CD4-positive, alpha-beta T cell (primary cell): ENCODE measurements at regions not wholly inside any gene's neighbourhood (a gene's known extent, or its start where the extent isn't known, plus 50 kb on each side); places are given as distances from the start of the nearest gene placed in this dataset.

Experiments used
- ATAC-seq: fragments of 200-7000 bp; cut with Tn5 transposase; one replicate; pipeline ENCODE4 v1.10.0; 2022; ENCODE audit warnings: mild to moderate bottlenecking; ENCODE audit not compliant: poor library complexity
- CTCF ChIA-PET: fragments of 350-600 bp; sonication (Branson Sonifier 250); formaldehyde crosslinking; loops from one replicate; lab custom pipeline; 2021; ENCODE audit warnings: antibody characterized with exemption, inconsistent platforms; lab: Charles Lee
- POLR2A ChIA-PET: fragments of 350-600 bp; sonication (Branson Sonifier 250); formaldehyde crosslinking; loops from one replicate; lab custom pipeline; 2021; ENCODE audit warnings: antibody characterized with exemption, inconsistent platforms; lab: Charles Lee
- DNase-seq, 14 experiments: peaks; one replicate each; pipeline ENCODE4 v3.0.0-alpha.2; 2013 to 2020; ENCODE audit warnings: mixed read lengths in 2 of 14
- H3K27ac ChIP-seq, 2 donors: one replicate each; pipeline versions ENCODE4 v1.5.1 to v1.7.0; 2013; ENCODE audit warnings: low read length in 2 of 2, low read depth in 1 of 2, mild to moderate bottlenecking in 1 of 2
- H3K27me3 ChIP-seq, 2 experiments: 1 replicate in 1 of 2; 2 replicates in 1 of 2; pipeline versions ENCODE4 v1.6.1 to v1.7.0; 2013; ENCODE audit warnings: low read length in 2 of 2, control low read depth in 1 of 2, mild to moderate bottlenecking in 1 of 2, moderate library complexity in 1 of 2; ENCODE audit not compliant: insufficient read depth in 2 of 2, control insufficient read depth in 1 of 2
- H3K36me3 ChIP-seq: one replicate; pipeline ENCODE4 v1.6.1; 2013; ENCODE audit warnings: low read length, control low read depth; ENCODE audit not compliant: insufficient read depth
- H3K4me1 ChIP-seq: one replicate; pipeline ENCODE4 v1.6.1; 2013; ENCODE audit warnings: low read length, control low read depth; ENCODE audit not compliant: insufficient read depth
- H3K4me3 ChIP-seq: one replicate; pipeline ENCODE4 v1.5.1; 2013; ENCODE audit warnings: mild to moderate bottlenecking, low read length, moderate library complexity
- H3K9me3 ChIP-seq, 2 experiments: 1 replicate in 1 of 2; 2 replicates in 1 of 2; pipeline versions ENCODE4 v1.6.1 to v1.7.0; 2013; ENCODE audit warnings: low read length in 2 of 2, mild to moderate bottlenecking in 2 of 2, control low read depth in 1 of 2, moderate library complexity in 1 of 2; ENCODE audit not compliant: control insufficient read depth in 1 of 2, insufficient read depth in 1 of 2
- H3K27ac Mint-ChIP-seq: one replicate; pipeline ENCODE4 v1.8.0; 2020; ENCODE audit warnings: mixed read lengths
- H3K27me3 Mint-ChIP-seq: one replicate; pipeline ENCODE4 v1.8.0; 2021; ENCODE audit warnings: mixed read lengths
- H3K36me3 Mint-ChIP-seq: one replicate; pipeline ENCODE4 v1.8.0; 2021; ENCODE audit warnings: low read depth, mixed read lengths
- H3K4me1 Mint-ChIP-seq: one replicate; pipeline ENCODE4 v1.8.0; 2021; ENCODE audit warnings: low read depth, mixed read lengths
- H3K4me3 Mint-ChIP-seq: one replicate; pipeline ENCODE4 v1.8.0; 2020; ENCODE audit warnings: mild to moderate bottlenecking, mixed read lengths
- H3K9me3 Mint-ChIP-seq: one replicate; pipeline ENCODE4 v1.8.0; 2020; ENCODE audit warnings: mixed read lengths
- intact Hi-C, 2 experiments: fragments of 100-400 bp; cut with DNase I in 1 of 2; cut with micrococcal nuclease in 1 of 2; formaldehyde crosslinking; loops; one replicate each; pipeline versions ENCODE4 v1.15.1 to v1.9.0; 2023 to 2025; cut with DNase I, micrococcal nuclease
- TF ChIP-seq, protein P1 (sequence below): fragments of 200-600 bp; IDR thresholded peaks from one replicate; pipeline ENCODE4 v1.8.0; 2022; ENCODE audit warnings: antibody characterized with exemption, mild to moderate bottlenecking

DNA sequence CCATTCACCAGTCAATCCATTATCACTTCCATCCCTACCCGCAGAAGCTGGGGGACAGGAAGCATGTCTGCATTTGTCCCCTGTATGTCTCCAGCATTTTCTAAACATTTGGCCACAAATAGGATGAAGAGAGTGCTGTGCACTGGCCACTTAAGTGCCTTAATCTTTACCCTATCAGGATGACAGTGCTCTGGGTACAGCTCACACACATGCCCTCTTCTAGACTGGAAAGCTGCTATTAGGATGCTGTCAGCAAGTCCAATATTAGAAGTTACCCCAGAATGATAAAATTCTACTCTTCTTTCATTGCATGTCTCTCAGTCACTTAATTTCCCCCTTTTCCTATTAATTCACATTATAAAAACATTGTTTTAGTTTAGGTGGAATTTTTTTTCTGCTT is 168.4 kb downstream of the RASEF start:
- intact Hi-C loops, result no loop called here

DNA sequence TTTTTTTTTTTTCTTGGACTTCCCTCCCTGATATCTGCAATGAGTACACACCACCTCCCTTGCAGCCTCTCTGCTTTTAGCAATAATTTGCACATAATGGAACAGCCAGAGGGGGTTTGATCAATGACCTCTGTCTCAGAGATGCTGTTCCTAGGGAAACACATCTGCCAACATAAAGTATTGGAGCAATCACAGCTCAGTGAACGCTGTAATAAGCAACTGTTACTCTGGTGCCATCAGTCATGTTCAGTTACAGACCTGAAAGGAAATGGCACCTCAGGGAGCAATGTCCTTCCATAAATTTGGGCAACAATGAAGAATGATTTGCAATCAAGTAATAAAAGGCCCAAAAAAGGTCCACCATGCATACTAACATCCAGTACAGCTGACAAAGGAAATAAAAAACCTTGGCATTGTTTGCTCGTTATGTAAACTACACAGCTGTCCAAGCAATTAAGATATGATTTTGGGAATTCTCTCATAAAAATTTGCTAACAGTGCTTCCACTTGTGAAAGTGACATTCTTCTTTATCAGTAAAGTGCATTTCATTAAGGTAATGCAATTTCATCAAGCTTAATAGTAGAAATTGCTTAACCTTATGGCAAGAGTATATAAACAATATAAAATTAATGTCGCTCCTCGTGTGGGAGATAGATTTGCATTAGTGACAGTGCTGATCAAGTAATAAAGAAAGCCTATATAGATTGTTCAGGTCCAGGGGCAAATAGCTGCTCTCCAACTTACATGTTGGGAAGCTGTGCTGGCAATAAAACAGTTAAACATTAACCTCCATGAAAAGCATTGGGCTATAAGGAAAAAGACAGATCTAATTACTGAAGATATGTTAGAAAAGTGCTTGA is 167.8 kb downstream of the RASEF start:
- Histone ChIP-seq H3K36me3 (no peaks in the 10 kb centered on the region), H3K9me3 (no peaks in the 10 kb centered on the region), H3K27me3 (no peaks in the 10 kb centered on the region), H3K27ac (no peak overlapping the region), H3K4me1 (no peaks in the 10 kb centered on the region), H3K4me3 (no peak overlapping the region)
- DNase-seq, result no peak
- no peak overlapping the region for H3K27ac Mint-ChIP-seq
- H3K4me1 Mint-ChIP-seq, result no peaks in the 10 kb centered on the region
- H3K4me3 Mint-ChIP-seq, result no peak overlapping the region
- no peaks in the 10 kb centered on the region for H3K36me3 Mint-ChIP-seq
- intact Hi-C loops, result no loop called here
- ChIA-PET CTCF (no interaction called here), POLR2A (no interaction called here)
- no peak for ATAC-seq
- no peaks in the 10 kb centered on the region for H3K9me3 Mint-ChIP-seq
- H3K27me3 Mint-ChIP-seq, result no peaks in the 10 kb centered on the region
- TF ChIP-seq, protein P1, sequence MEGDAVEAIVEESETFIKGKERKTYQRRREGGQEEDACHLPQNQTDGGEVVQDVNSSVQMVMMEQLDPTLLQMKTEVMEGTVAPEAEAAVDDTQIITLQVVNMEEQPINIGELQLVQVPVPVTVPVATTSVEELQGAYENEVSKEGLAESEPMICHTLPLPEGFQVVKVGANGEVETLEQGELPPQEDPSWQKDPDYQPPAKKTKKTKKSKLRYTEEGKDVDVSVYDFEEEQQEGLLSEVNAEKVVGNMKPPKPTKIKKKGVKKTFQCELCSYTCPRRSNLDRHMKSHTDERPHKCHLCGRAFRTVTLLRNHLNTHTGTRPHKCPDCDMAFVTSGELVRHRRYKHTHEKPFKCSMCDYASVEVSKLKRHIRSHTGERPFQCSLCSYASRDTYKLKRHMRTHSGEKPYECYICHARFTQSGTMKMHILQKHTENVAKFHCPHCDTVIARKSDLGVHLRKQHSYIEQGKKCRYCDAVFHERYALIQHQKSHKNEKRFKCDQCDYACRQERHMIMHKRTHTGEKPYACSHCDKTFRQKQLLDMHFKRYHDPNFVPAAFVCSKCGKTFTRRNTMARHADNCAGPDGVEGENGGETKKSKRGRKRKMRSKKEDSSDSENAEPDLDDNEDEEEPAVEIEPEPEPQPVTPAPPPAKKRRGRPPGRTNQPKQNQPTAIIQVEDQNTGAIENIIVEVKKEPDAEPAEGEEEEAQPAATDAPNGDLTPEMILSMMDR, result no peak

More for the DNA sequence above, 168.4 kb downstream of the RASEF start:
- H3K9me3 ChIP-seq, result no peaks in the 10 kb centered on the region
- no peaks in the 10 kb centered on the region for H3K27me3 ChIP-seq
- Mint-ChIP-seq H3K36me3 (no peaks in the 10 kb centered on the region), H3K9me3 (no peaks in the 10 kb centered on the region), H3K27ac (no peak overlapping the region), H3K4me3 (no peak overlapping the region), H3K4me1 (no peaks in the 10 kb centered on the region), H3K27me3 (no peaks in the 10 kb centered on the region)
- no peaks in the 10 kb centered on the region for H3K4me1 ChIP-seq
- ATAC-seq, result no peak
- no peak overlapping the region for H3K27ac ChIP-seq
- CTCF ChIA-PET, result no interaction called here
- no peaks in the 10 kb centered on the region for H3K36me3 ChIP-seq
- no peak overlapping the region for H3K4me3 ChIP-seq
- TF ChIP-seq, protein P1, result no peak
- POLR2A ChIA-PET, result no interaction called here
- no peak for DNase-seq

DNA sequence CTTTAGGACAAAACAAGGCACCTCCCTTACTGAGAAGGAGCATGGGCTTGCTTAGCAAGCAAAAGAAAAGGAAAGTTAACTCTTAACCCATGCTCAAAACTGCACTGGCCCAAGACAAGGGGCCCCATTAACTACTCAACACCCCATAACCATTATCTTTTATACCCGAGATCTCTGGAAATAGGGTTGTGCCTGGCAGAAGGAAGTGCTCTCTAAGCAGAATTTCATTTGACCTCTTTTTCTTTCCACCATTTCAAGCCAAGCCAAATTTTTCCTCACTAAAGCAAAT is 167.2 kb downstream of the RASEF start:
- no peaks in the 10 kb centered on the region for H3K27me3 ChIP-seq
- Mint-ChIP-seq H3K9me3 (no peaks in the 10 kb centered on the region), H3K4me3 (no peak overlapping the region), H3K36me3 (no peaks in the 10 kb centered on the region), H3K27me3 (no peaks in the 10 kb centered on the region), H3K4me1 (no peaks in the 10 kb centered on the region), H3K27ac (no peak overlapping the region)
- ATAC-seq (no peak), DNase-seq (no peak)
- no peaks in the 10 kb centered on the region for H3K36me3 ChIP-seq
- ChIA-PET CTCF (no interaction called here), POLR2A (no interaction called here)
- H3K4me1 ChIP-seq, result no peaks in the 10 kb centered on the region
- no peak overlapping the region for H3K27ac ChIP-seq
- no peaks in the 10 kb centered on the region for H3K9me3 ChIP-seq
- no peak overlapping the region for H3K4me3 ChIP-seq
- TF ChIP-seq, protein P1, result no peak
- intact Hi-C loops, result no loop called here
